Loucy (cell line): ENCODE measurements at regions not wholly inside any gene's neighbourhood (a gene's known extent, or its start where the extent isn't known, plus 50 kb on each side); places are given as distances from the start of the nearest gene placed in this dataset.

Experiments
- H2AFZ ChIP-seq: fragments of 200-600 bp; sonication (generic); 2 replicates; pipeline ENCODE4 v1.6.0; 2016; ENCODE audit warnings: antibody characterized with exemption, mild to moderate bottlenecking, low read length, moderate library complexity
- H3F3A ChIP-seq: fragments of 200-600 bp; 2 replicates; pipeline ENCODE4 v1.6.0; 2016; ENCODE audit warnings: antibody characterized with exemption, low read depth, mild to moderate bottlenecking
- H3K27me3 ChIP-seq: fragments of 200-600 bp; sonication (generic); 2 replicates; pipeline ENCODE4 v1.6.1; 2014; ENCODE audit warnings: low read length, mild to moderate bottlenecking; ENCODE audit not compliant: insufficient read depth, poor library complexity, severe bottlenecking
- H3K36me3 ChIP-seq: fragments of 200-600 bp; sonication (generic); 2 replicates; pipeline ENCODE4 v1.6.1; 2016; ENCODE audit warnings: low read length; ENCODE audit not compliant: insufficient read depth
- H3K4me1 ChIP-seq: fragments of 200-600 bp; sonication (generic); 2 replicates; pipeline ENCODE4 v1.5.1; 2014; ENCODE audit warnings: low read length, mild to moderate bottlenecking; ENCODE audit not compliant: insufficient read depth, poor library complexity, severe bottlenecking
- H3K4me2 ChIP-seq: fragments of 200-600 bp; sonication (generic); 2 replicates; pipeline ENCODE4 v1.6.0; 2014; ENCODE audit warnings: antibody characterized with exemption, low read length, low read depth, mild to moderate bottlenecking; ENCODE audit not compliant: poor library complexity, severe bottlenecking
- H3K4me3 ChIP-seq: fragments of 200-600 bp; sonication (generic); 2 replicates; pipeline ENCODE4 v1.5.1; 2014; ENCODE audit warnings: low read length, mild to moderate bottlenecking, mixed read lengths; ENCODE audit not compliant: poor library complexity, severe bottlenecking
- H3K79me2 ChIP-seq: fragments of 200-600 bp; sonication (generic); 2 replicates; pipeline ENCODE4 v1.6.1; 2014; ENCODE audit warnings: low read length; ENCODE audit not compliant: insufficient read depth
- H3K9ac ChIP-seq: fragments of 200-600 bp; sonication (generic); 2 replicates; pipeline ENCODE4 v1.6.0; 2014; ENCODE audit warnings: mild to moderate bottlenecking, low read depth, low read length, moderate library complexity; ENCODE audit not compliant: poor library complexity, severe bottlenecking
- H3K9me2 ChIP-seq: fragments of 200-600 bp; sonication (generic); replicated peaks from 2 replicates; pipeline ENCODE4 v1.6.1; 2016; ENCODE audit warnings: low read depth, low read length, mixed read lengths
- H3K9me3 ChIP-seq: fragments of 200-600 bp; sonication (generic); 2 replicates; pipeline ENCODE4 v1.6.1; 2014; ENCODE audit warnings: mild to moderate bottlenecking, antibody characterized with exemption, low read length, low read depth; ENCODE audit not compliant: insufficient read depth
- H4K20me1 ChIP-seq: fragments of 200-600 bp; sonication (generic); 2 replicates; pipeline ENCODE4 v1.6.0; 2014; ENCODE audit warnings: antibody characterized with exemption, low read length, mild to moderate bottlenecking; ENCODE audit not compliant: insufficient read depth, poor library complexity, severe bottlenecking
- CTCF ChIP-seq: fragments of 200-600 bp; sonication (generic); conservative IDR thresholded peaks from 2 replicates; pipeline ENCODE4 v1.5.1; 2014; ENCODE audit warnings: mild to moderate bottlenecking, antibody characterized with exemption, low read length
- EZH2phosphoT487 ChIP-seq: fragments of 200-600 bp; IDR thresholded peaks from 2 replicates; pipeline ENCODE4 v1.6.1; 2018; ENCODE audit warnings: antibody characterized with exemption, mild to moderate bottlenecking, moderate library complexity, borderline replicate concordance

GRCh38 chr1:99177465-99177864, 86.8 kb upstream of the PLPPR4 start:
- Histone ChIP-seq H3K4me3 (no peak overlapping the region), H3K36me3 (no peaks in the 10 kb centered on the region), H3K9ac (no peak overlapping the region), H3K9me3 (no peaks in the 10 kb centered on the region), H3K27me3 (no peaks in the 10 kb centered on the region), H3K9me2 (no peaks in the 10 kb centered on the region), H3F3A (no peaks in the 10 kb centered on the region), H3K79me2 (no peaks in the 10 kb centered on the region), H3K4me1 (no peaks in the 10 kb centered on the region), H4K20me1 (no peaks in the 10 kb centered on the region), H2AFZ (no peak overlapping the region), H3K4me2 (no peak overlapping the region)
- peak; percentile 49 for TF ChIP-seq CTCF
- TF ChIP-seq EZH2phosphoT487: no peak

- TF ChIP-seq EZH2phosphoT487: no peak
- TF ChIP-seq CTCF: peak; percentile 78
- Histone ChIP-seq H3K27me3 (no peaks in the 10 kb centered on the region), H3K4me3 (no peak overlapping the region), H3K79me2 (no peaks in the 10 kb centered on the region), H3K4me2 (no peak overlapping the region), H3K9me2 (no peaks in the 10 kb centered on the region), H3K4me1 (no peaks in the 10 kb centered on the region), H4K20me1 (no peaks in the 10 kb centered on the region), H3K36me3 (no peaks in the 10 kb centered on the region), H3K9me3 (no peaks in the 10 kb centered on the region), H3F3A (no peaks in the 10 kb centered on the region), H3K9ac (no peak overlapping the region), H2AFZ (peak overlapping the region; percentile 70)
Measured at GRCh38 chr1:99180343-99180808, 83.9 kb upstream of the PLPPR4 start.

GRCh38 chr1:99180915-99181314, 83.4 kb upstream of the PLPPR4 start:
- no peak overlapping the region for H3K4me2 ChIP-seq
- peak overlapping the region; percentile 70; the same call in 1 of the 2 replicates for H2AFZ ChIP-seq
- no peak overlapping the region for H3K9ac ChIP-seq
- H3K79me2 ChIP-seq: no peaks in the 10 kb centered on the region
- no peak overlapping the region for H3K4me3 ChIP-seq
- no peaks in the 10 kb centered on the region for H3K27me3 ChIP-seq
- TF ChIP-seq EZH2phosphoT487: no peak
- H3K36me3 ChIP-seq: no peaks in the 10 kb centered on the region
- no peaks in the 10 kb centered on the region for H3K4me1 ChIP-seq
- no peaks in the 10 kb centered on the region for H3K9me3 ChIP-seq
- no peaks in the 10 kb centered on the region for H3F3A ChIP-seq
- no peaks in the 10 kb centered on the region for H3K9me2 ChIP-seq
- no peaks in the 10 kb centered on the region for H4K20me1 ChIP-seq

- no peaks in the 10 kb centered on the region for H3K27me3 ChIP-seq
- H3K9ac ChIP-seq: no peak overlapping the region
- H3K4me3 ChIP-seq: no peak overlapping the region
- H4K20me1 ChIP-seq: no peaks in the 10 kb centered on the region
- no peaks in the 10 kb centered on the region for H3F3A ChIP-seq
- peak overlapping the region; percentile 25; the same call in 1 of the 2 replicates for H2AFZ ChIP-seq
- no peaks in the 10 kb centered on the region for H3K79me2 ChIP-seq
- TF ChIP-seq EZH2phosphoT487 (no peak), CTCF (no peak)
- H3K36me3 ChIP-seq: no peaks in the 10 kb centered on the region
- no peaks in the 10 kb centered on the region for H3K9me3 ChIP-seq
- no peak overlapping the region for H3K4me2 ChIP-seq
- H3K4me1 ChIP-seq: no peaks in the 10 kb centered on the region
- H3K9me2 ChIP-seq: no peaks in the 10 kb centered on the region
Measured at GRCh38 chr1:99181892-99182291, 82.4 kb upstream of the PLPPR4 start.
